ENCODE measurements at regions not wholly inside any gene's neighbourhood (a gene's known extent, or its start where the extent isn't known, plus 50 kb on each side); places are given as distances from the start of the nearest gene placed in this dataset.
"Not testable (repeated sequence)": the region's sequence is repeated elsewhere in the genome, so short reads cannot be mapped to it uniquely, and the experiment has no call there.

GRCh38 chr13:99078017-99078771, 100.3 kb upstream of the DOCK9 start:
- no peak for DNase-seq

- no peak for DNase-seq
Measured at GRCh38 chr13:99080131-99080530, 102.3 kb upstream of the DOCK9 start.

- no peak for DNase-seq
Measured at GRCh38 chr13:99083981-99084380, 106.1 kb upstream of the DOCK9 start.

- DNase-seq: no peak
Measured at GRCh38 chr13:99085139-99085807, 107.4 kb upstream of the DOCK9 start.

- DNase-seq: peak; percentile 51
Measured at GRCh38 chr13:99085808-99086266, 108.0 kb upstream of the DOCK9 start.

GRCh38 chr13:99086267-99087097, 108.6 kb upstream of the DOCK9 start:
- peak; percentile 45 for DNase-seq

GRCh38 chr13:99087098-99087953, 109.5 kb upstream of the DOCK9 start:
- DNase-seq: peak; percentile 91

GRCh38 chr13:99087954-99088491, 110.2 kb upstream of the DOCK9 start:
- no peak for DNase-seq

- no peak for DNase-seq
Measured at GRCh38 chr13:99093997-99094396, 106.7 kb upstream of the UBAC2 start.

GRCh38 chr13:99101831-99102230, 98.8 kb upstream of the UBAC2 start:
- DNase-seq: not testable (repeated sequence)

- peak; percentile 72 for DNase-seq
Measured at GRCh38 chr13:99103536-99103935, 97.1 kb upstream of the UBAC2 start.

- no peak for DNase-seq
Measured at GRCh38 chr13:99104396-99104795, 96.3 kb upstream of the UBAC2 start.

GRCh38 chr13:99105160-99105559, 95.5 kb upstream of the UBAC2 start:
- no peak for DNase-seq

- no peak for DNase-seq
Measured at GRCh38 chr13:99113351-99113750, 87.3 kb upstream of the UBAC2 start.

GRCh38 chr13:99118179-99118578, 82.5 kb upstream of the UBAC2 start:
- no peak for DNase-seq

- no peak for DNase-seq
Measured at GRCh38 chr13:99119656-99120055, 81.0 kb upstream of the UBAC2 start.

GRCh38 chr13:99120751-99121150, 79.9 kb upstream of the UBAC2 start:
- DNase-seq: no peak

- no peak for DNase-seq
Measured at GRCh38 chr13:99122171-99122570, 78.5 kb upstream of the UBAC2 start.

- no peak for DNase-seq
Measured at GRCh38 chr13:99123101-99124045, 77.3 kb upstream of the UBAC2 start.

- no peak for DNase-seq
Measured at GRCh38 chr13:99124046-99124400, 76.6 kb upstream of the UBAC2 start.

GRCh38 chr13:99124794-99125316, 75.8 kb upstream of the UBAC2 start:
- peak; percentile 75 for DNase-seq
